ENCODE measurements at regions not wholly inside any gene's neighbourhood (a gene's known extent, or its start where the extent isn't known, plus 50 kb on each side); places are given as distances from the start of the nearest gene placed in this dataset.

DNA sequence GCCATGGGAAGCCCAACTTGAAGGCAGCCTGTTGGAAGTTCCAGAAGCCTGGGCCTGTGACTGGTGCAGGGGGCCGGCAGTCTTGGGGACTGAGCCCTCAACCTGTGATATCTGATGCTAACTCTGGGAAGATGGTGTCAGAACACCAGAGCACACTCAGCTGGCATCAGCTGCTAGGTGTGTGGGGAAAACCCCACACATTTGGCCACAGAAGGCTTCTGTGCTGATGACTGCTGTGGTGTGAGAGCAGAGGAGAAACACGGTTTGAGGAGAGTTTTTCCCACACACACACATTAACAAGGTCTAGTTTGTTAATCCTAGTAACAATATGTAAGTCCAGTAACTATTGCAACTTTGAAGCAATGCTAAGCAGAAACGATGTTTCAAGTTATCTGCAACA lies 78.0 kb downstream of the PSMB1 start:
- TF ChIP-seq, protein P1, sequence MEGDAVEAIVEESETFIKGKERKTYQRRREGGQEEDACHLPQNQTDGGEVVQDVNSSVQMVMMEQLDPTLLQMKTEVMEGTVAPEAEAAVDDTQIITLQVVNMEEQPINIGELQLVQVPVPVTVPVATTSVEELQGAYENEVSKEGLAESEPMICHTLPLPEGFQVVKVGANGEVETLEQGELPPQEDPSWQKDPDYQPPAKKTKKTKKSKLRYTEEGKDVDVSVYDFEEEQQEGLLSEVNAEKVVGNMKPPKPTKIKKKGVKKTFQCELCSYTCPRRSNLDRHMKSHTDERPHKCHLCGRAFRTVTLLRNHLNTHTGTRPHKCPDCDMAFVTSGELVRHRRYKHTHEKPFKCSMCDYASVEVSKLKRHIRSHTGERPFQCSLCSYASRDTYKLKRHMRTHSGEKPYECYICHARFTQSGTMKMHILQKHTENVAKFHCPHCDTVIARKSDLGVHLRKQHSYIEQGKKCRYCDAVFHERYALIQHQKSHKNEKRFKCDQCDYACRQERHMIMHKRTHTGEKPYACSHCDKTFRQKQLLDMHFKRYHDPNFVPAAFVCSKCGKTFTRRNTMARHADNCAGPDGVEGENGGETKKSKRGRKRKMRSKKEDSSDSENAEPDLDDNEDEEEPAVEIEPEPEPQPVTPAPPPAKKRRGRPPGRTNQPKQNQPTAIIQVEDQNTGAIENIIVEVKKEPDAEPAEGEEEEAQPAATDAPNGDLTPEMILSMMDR (IDR thresholded peaks at IDR 0.05), result no peak
- TF ChIP-seq POLR2AphosphoS5 (IDR thresholded peaks at IDR 0.05), result no peak
- no peak for TF ChIP-seq EP300 (IDR thresholded peaks at IDR 0.05)

All from stomach (tissue), 4 donors.